ENCODE measurements at regions not wholly inside any gene's neighbourhood (a gene's known extent, or its start where the extent isn't known, plus 50 kb on each side); places are given as distances from the start of the nearest gene placed in this dataset.

GRCh38 chr4:162675661-162676060 lies 491.0 kb downstream of the NAF1 start:
- CTCF ChIA-PET = no interaction called here
- no TSS peak for BruUV-seq (replicated peaks)

GRCh38 chr4:162661913-162662312 lies 498.1 kb upstream of the FSTL5 start:
- Mint-ChIP-seq H3K27me3 (ENCODE audit: insufficient read depth, unreplicated experiment) (no peaks in the 10 kb centered on the region), H3K4me1 (ENCODE audit: insufficient read depth, unreplicated experiment) (peaks cover 6% of the 10 kb centered on the region), H3K9me3 (ENCODE audit: unreplicated experiment) (peaks cover 8% of the 10 kb centered on the region), H3K4me3 (ENCODE audit: unreplicated experiment) (no peak overlapping the region), H3K27ac (ENCODE audit: low read depth, unreplicated experiment) (no peak overlapping the region), H3K36me3 (ENCODE audit: insufficient read depth, unreplicated experiment) (no peaks in the 10 kb centered on the region)
- TF ChIP-seq CTCF (IDR thresholded peaks at IDR 0.05; ENCODE audit: unreplicated experiment) = no peak
- CTCF ChIA-PET = no interaction called here
- POLR2A ChIA-PET = interaction anchor here (1.1 kb wide), 1 partner anchor 10 kb away, joined by 3 read pairs; no protein-coding TSS in a partner anchor
- DNase-seq (ENCODE audit: unreplicated experiment) = no peak
- intact Hi-C loops (cut with micrococcal nuclease) = no loop called here
- BruUV-seq (replicated peaks) = no TSS peak

More at GRCh38 chr4:162675661-162676060, 491.0 kb downstream of the NAF1 start:
- DNase-seq (ENCODE audit: unreplicated experiment) = no peak
- Mint-ChIP-seq H3K9me3 (ENCODE audit: unreplicated experiment) (peaks cover 10% of the 10 kb centered on the region), H3K36me3 (ENCODE audit: insufficient read depth, unreplicated experiment) (no peaks in the 10 kb centered on the region), H3K4me3 (ENCODE audit: unreplicated experiment) (no peak overlapping the region), H3K27ac (ENCODE audit: low read depth, unreplicated experiment) (no peak overlapping the region), H3K4me1 (ENCODE audit: insufficient read depth, unreplicated experiment) (no peaks in the 10 kb centered on the region), H3K27me3 (ENCODE audit: insufficient read depth, unreplicated experiment) (no peaks in the 10 kb centered on the region)
- intact Hi-C loops (cut with micrococcal nuclease) = no loop called here
- POLR2A ChIA-PET = no interaction called here
- no peak for TF ChIP-seq CTCF (IDR thresholded peaks at IDR 0.05; ENCODE audit: unreplicated experiment)

GRCh38 chr4:162659716-162660115 lies 495.9 kb upstream of the FSTL5 start:
- no peaks in the 10 kb centered on the region for H3K27me3 Mint-ChIP-seq (ENCODE audit: insufficient read depth, unreplicated experiment)
- ChIA-PET CTCF (no interaction called here), POLR2A (interaction anchor here (0.9 to 1.5 kb wide), 3 partner anchors 8 to 21 kb away, joined by 3 to 5 read pairs (median 3); no protein-coding TSS in a partner anchor)
- DNase-seq (ENCODE audit: unreplicated experiment) = no peak
- H3K4me1 Mint-ChIP-seq (ENCODE audit: insufficient read depth, unreplicated experiment) = peaks cover 6% of the 10 kb centered on the region
- no peaks in the 10 kb centered on the region for H3K36me3 Mint-ChIP-seq (ENCODE audit: insufficient read depth, unreplicated experiment)
- no peak overlapping the region for H3K27ac Mint-ChIP-seq (ENCODE audit: low read depth, unreplicated experiment)
- no peak for TF ChIP-seq CTCF (IDR thresholded peaks at IDR 0.05; ENCODE audit: unreplicated experiment)
- no TSS peak for BruUV-seq (replicated peaks)
- no peaks in the 10 kb centered on the region for H3K9me3 Mint-ChIP-seq (ENCODE audit: unreplicated experiment)
- H3K4me3 Mint-ChIP-seq (ENCODE audit: unreplicated experiment) = no peak overlapping the region
- intact Hi-C loops (cut with micrococcal nuclease) = no loop called here

GRCh38 chr4:162657966-162658365 lies 494.2 kb upstream of the FSTL5 start:
- CTCF ChIA-PET = interaction anchor here (0.5 kb wide), 1 partner anchor 30 kb away, joined by 3 read pairs; no protein-coding TSS in a partner anchor
- H3K9me3 Mint-ChIP-seq (ENCODE audit: unreplicated experiment) = no peaks in the 10 kb centered on the region
- DNase-seq (ENCODE audit: unreplicated experiment) = no peak
- no peak overlapping the region for H3K27ac Mint-ChIP-seq (ENCODE audit: low read depth, unreplicated experiment)
- POLR2A ChIA-PET = no interaction called here
- no peak overlapping the region for H3K4me3 Mint-ChIP-seq (ENCODE audit: unreplicated experiment)
- intact Hi-C loops (cut with micrococcal nuclease) = no loop called here
- no peak for TF ChIP-seq CTCF (IDR thresholded peaks at IDR 0.05; ENCODE audit: unreplicated experiment)
- peaks cover 6% of the 10 kb centered on the region for H3K4me1 Mint-ChIP-seq (ENCODE audit: insufficient read depth, unreplicated experiment)
- no peaks in the 10 kb centered on the region for H3K27me3 Mint-ChIP-seq (ENCODE audit: insufficient read depth, unreplicated experiment)
- no TSS peak for BruUV-seq (replicated peaks)
- no peaks in the 10 kb centered on the region for H3K36me3 Mint-ChIP-seq (ENCODE audit: insufficient read depth, unreplicated experiment)

All from MCF 10A (cell line).